Uterus (tissue), 3 donors: ENCODE measurements at regions not wholly inside any gene's neighbourhood (a gene's known extent, or its start where the extent isn't known, plus 50 kb on each side); places are given as distances from the start of the nearest gene placed in this dataset.

Experiments used
- DNase-seq, 2 donors: peaks; one replicate each; pipeline ENCODE4 v3.0.0-alpha.2; 2019 to 2020
- H3K27ac ChIP-seq, 2 donors: fragments of 200-600 bp; sonication (generic); 1 replicate in 1 of 2; 2 replicates in 1 of 2; pipeline ENCODE4 v1.5.1; 2016 to 2018
- H3K27me3 ChIP-seq, 2 donors: fragments of 200-600 bp; sonication (generic); one replicate each; pipeline ENCODE4 v1.5.1; 2018 to 2019; ENCODE audit warnings: control low read depth in 1 of 2
- H3K36me3 ChIP-seq, 2 donors: fragments of 200-600 bp; sonication (generic); one replicate each; pipeline ENCODE4 v1.5.1; 2019; ENCODE audit warnings: control low read depth in 1 of 2
- H3K4me1 ChIP-seq, 2 donors: fragments of 200-600 bp; sonication (generic); one replicate each; pipeline ENCODE4 v1.5.1; 2018 to 2019; ENCODE audit warnings: control low read depth in 1 of 2
- H3K4me3 ChIP-seq, 2 donors: fragments of 200-600 bp; sonication (generic); 1 replicate in 1 of 2; 2 replicates in 1 of 2; pipeline ENCODE4 v1.5.1; 2018 to 2019; ENCODE audit warnings: mild to moderate bottlenecking in 1 of 2
- H3K9me3 ChIP-seq, 2 donors: fragments of 200-600 bp; sonication (generic); one replicate each; pipeline ENCODE4 v1.5.1; 2019; ENCODE audit warnings: control low read depth in 1 of 2
- CTCF ChIP-seq, 4 experiments: fragments of 200-600 bp in 2 of 4; fragments of 450-650 bp in 2 of 4; sonication (generic) in 2 of 4; IDR thresholded peaks; one replicate each; pipeline ENCODE4 v1.5.1; 2016 to 2019; ENCODE audit warnings: antibody characterized with exemption in 4 of 4, mild to moderate bottlenecking in 2 of 4, moderate library complexity in 1 of 4
- POLR2A ChIP-seq, 2 donors: fragments of 450-650 bp; IDR thresholded peaks; one replicate each; pipeline ENCODE4 v1.6.1; 2016; ENCODE audit warnings: antibody characterized with exemption in 2 of 2, mild to moderate bottlenecking in 1 of 2, moderate library complexity in 1 of 2
- intact Hi-C: fragments of 100-400 bp; cut with DNase I; formaldehyde crosslinking; loops from one replicate; pipeline ENCODE4 v1.15.1; 2023; ENCODE audit warnings: low total_unique reads
- donor health status: DM: yes; HTN: yes; CAD: no.

GRCh38 chr13:65857942-65858565 is 1372.1 kb downstream of the PCDH9 start:
- no peak for TF ChIP-seq POLR2A (IDR thresholded peaks at IDR 0.05)
- TF ChIP-seq CTCF (IDR thresholded peaks at IDR 0.05): no peak
- no peaks in the 10 kb centered on the region for H3K4me1 ChIP-seq

GRCh38 chr13:65856431-65856830 is 1373.7 kb downstream of the PCDH9 start:
- Histone ChIP-seq H3K36me3 (no peaks in the 10 kb centered on the region), H3K4me3 (no peak overlapping the region), H3K4me1 (no peaks in the 10 kb centered on the region), H3K9me3 (no peaks in the 10 kb centered on the region), H3K27me3 (no peaks in the 10 kb centered on the region), H3K27ac (no peak overlapping the region)
- TF ChIP-seq CTCF (IDR thresholded peaks at IDR 0.05) (no peak), POLR2A (IDR thresholded peaks at IDR 0.05) (no peak)
- intact Hi-C loops: no loop called here
- DNase-seq: no peak

More at GRCh38 chr13:65857942-65858565, 1372.1 kb downstream of the PCDH9 start:
- intact Hi-C loops: no loop called here
- Histone ChIP-seq H3K4me3 (no peak overlapping the region), H3K27ac (no peak overlapping the region), H3K36me3 (no peaks in the 10 kb centered on the region), H3K27me3 (no peaks in the 10 kb centered on the region), H3K9me3 (no peaks in the 10 kb centered on the region)
- no peak for DNase-seq

- DNase-seq: no peak
- H3K27ac ChIP-seq: no peak overlapping the region
- no peak for TF ChIP-seq CTCF (IDR thresholded peaks at IDR 0.05)
- no peak for TF ChIP-seq POLR2A (IDR thresholded peaks at IDR 0.05)
- H3K9me3 ChIP-seq: no peaks in the 10 kb centered on the region
- H3K4me1 ChIP-seq: no peaks in the 10 kb centered on the region
- H3K4me3 ChIP-seq: no peak overlapping the region
- H3K27me3 ChIP-seq: no peaks in the 10 kb centered on the region
- intact Hi-C loops: no loop called here
- H3K36me3 ChIP-seq: no peaks in the 10 kb centered on the region
These were observed 1374.8 kb downstream of the PCDH9 start for GRCh38 chr13:65855242-65855805.

GRCh38 chr13:65854431-65854830 is 1375.7 kb downstream of the PCDH9 start:
- H3K27ac ChIP-seq: no peak overlapping the region
- H3K4me3 ChIP-seq: no peak overlapping the region
- TF ChIP-seq CTCF (IDR thresholded peaks at IDR 0.05) (no peak), POLR2A (IDR thresholded peaks at IDR 0.05) (no peak)
- H3K9me3 ChIP-seq: no peaks in the 10 kb centered on the region
- H3K4me1 ChIP-seq: no peaks in the 10 kb centered on the region
- no peaks in the 10 kb centered on the region for H3K36me3 ChIP-seq
- intact Hi-C loops: no loop called here
- no peaks in the 10 kb centered on the region for H3K27me3 ChIP-seq
- DNase-seq: no peak

- intact Hi-C loops: no loop called here
- TF ChIP-seq POLR2A (IDR thresholded peaks at IDR 0.05) (no peak), CTCF (IDR thresholded peaks at IDR 0.05) (no peak)
- no peaks in the 10 kb centered on the region for H3K9me3 ChIP-seq
These were observed 1385.8 kb downstream of the PCDH9 start for GRCh38 chr13:65844266-65844841.

More at GRCh38 chr13:65844266-65844841, 1385.8 kb downstream of the PCDH9 start:
- Histone ChIP-seq H3K36me3 (no peaks in the 10 kb centered on the region), H3K27me3 (no peaks in the 10 kb centered on the region), H3K4me1 (no peaks in the 10 kb centered on the region), H3K27ac (no peak overlapping the region), H3K4me3 (no peak overlapping the region)
- DNase-seq: no peak
